Ovary (tissue), 3 donors: ENCODE measurements at regions not wholly inside any gene's neighbourhood (a gene's known extent, or its start where the extent isn't known, plus 50 kb on each side); places are given as distances from the start of the nearest gene placed in this dataset.

ENCODE experiments used
- EP300 ChIP-seq: sonication (generic); formaldehyde crosslinking; IDR thresholded peaks from one replicate; pipeline ENCODE4 v1.6.1; 2017; ENCODE audit warnings: antibody characterized with exemption
- POLR2A ChIP-seq: fragments of 450-650 bp; IDR thresholded peaks from one replicate; pipeline ENCODE4 v1.6.1; 2017; ENCODE audit warnings: antibody characterized with exemption, mild to moderate bottlenecking, moderate library complexity
- TF ChIP-seq, protein P1 (sequence below), 3 donors: fragments of 450-650 bp in 2 of 3; fragments of 200-600 bp in 1 of 3; IDR thresholded peaks; one replicate each; pipeline versions ENCODE4 v1.5.1 to v1.8.0; 2016 to 2022; ENCODE audit warnings: antibody characterized with exemption in 3 of 3, mild to moderate bottlenecking in 1 of 3
- donor health status: DM: no; HTN: no; CAD: no.

DNA sequence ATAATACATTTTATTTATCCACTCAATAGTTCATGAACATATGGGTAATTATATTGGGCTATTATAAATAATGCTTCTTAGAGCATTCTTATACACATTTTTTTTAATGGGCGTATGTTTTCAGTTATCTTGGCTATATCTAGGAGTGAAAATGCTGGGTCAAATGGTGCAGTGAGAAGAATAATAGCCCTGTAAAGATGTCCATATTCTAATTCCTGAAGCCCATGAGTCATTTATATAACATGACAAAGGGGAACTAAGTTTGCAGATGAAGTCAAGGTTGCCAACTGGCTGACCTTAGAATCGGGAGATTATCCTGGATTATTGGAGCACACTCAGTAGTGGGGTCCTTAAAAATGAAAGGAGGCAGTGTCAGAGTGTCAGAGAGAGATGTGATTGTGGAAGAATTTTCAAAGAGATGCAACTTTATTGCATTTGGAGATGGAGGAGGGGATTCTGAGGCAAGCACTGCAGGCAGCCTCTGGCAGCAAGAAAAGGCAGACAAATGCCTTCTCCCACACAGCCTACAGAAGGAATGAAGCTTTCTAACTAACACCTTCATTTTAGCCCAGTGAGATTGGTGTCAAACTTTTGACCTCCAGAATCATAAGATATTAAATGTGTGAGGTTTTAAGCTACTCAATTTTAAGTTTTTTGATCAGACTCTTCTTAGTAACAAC lies 106.1 kb upstream of the HS3ST1 start:
- TF ChIP-seq, protein P1, sequence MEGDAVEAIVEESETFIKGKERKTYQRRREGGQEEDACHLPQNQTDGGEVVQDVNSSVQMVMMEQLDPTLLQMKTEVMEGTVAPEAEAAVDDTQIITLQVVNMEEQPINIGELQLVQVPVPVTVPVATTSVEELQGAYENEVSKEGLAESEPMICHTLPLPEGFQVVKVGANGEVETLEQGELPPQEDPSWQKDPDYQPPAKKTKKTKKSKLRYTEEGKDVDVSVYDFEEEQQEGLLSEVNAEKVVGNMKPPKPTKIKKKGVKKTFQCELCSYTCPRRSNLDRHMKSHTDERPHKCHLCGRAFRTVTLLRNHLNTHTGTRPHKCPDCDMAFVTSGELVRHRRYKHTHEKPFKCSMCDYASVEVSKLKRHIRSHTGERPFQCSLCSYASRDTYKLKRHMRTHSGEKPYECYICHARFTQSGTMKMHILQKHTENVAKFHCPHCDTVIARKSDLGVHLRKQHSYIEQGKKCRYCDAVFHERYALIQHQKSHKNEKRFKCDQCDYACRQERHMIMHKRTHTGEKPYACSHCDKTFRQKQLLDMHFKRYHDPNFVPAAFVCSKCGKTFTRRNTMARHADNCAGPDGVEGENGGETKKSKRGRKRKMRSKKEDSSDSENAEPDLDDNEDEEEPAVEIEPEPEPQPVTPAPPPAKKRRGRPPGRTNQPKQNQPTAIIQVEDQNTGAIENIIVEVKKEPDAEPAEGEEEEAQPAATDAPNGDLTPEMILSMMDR (IDR thresholded peaks at IDR 0.05) = no peak
- TF ChIP-seq POLR2A (no peak), EP300 (no peak)
